ENCODE measurements at regions not wholly inside any gene's neighbourhood (a gene's known extent, or its start where the extent isn't known, plus 50 kb on each side); places are given as distances from the start of the nearest gene placed in this dataset.

DNA sequence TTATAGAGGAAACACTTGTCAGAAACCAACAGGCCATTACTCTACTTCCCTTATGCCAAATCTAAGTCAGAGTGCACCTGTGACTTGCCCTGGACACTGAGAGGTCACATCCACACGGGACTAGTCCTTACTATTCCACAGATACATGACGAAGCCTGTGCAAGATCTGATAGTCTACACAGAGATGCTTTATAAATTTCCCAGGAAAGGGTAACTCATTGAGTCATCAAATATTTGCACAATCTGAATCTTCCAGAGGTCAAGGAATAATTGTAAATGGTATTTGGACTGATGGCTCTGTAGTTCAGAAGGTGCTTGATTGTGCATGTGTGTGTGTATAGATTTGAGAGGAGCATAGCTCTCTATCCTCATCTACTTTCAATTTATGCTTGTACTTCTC lies 55.2 kb upstream of the JAK2 start:
- H3K4me2 ChIP-seq (ENCODE audit: low read length) = no peak overlapping the region
- no peak for ATAC-seq
- POLR2A ChIA-PET = no interaction called here
- H3K4me1 ChIP-seq (ENCODE audit: control insufficient read depth in 1 of 2, insufficient read depth in 2 of 2, low read length in 2 of 2) = no peaks in the 10 kb centered on the region
- H3K27me3 ChIP-seq (ENCODE audit: insufficient read depth, low read length) = no peaks in the 10 kb centered on the region
- H3K9me2 ChIP-seq (ENCODE audit: insufficient read depth) = no peaks in the 10 kb centered on the region
- no peak overlapping the region for H2AFZ ChIP-seq (ENCODE audit: low read depth, low read length, poor library complexity, severe bottlenecking)
- H3K9me3 ChIP-seq (ENCODE audit: control insufficient read depth in 1 of 2, insufficient read depth in 1 of 2, low read depth in 1 of 2, low read length in 2 of 2) = no peaks in the 10 kb centered on the region
- no peak overlapping the region for H3K4me3 ChIP-seq (replicated peaks in 1 of 2; ENCODE audit: low read depth in 1 of 2, low read length in 2 of 2)
- RAD21 ChIA-PET (ENCODE audit: low non-redundant PET in 1 of 2, low total read pairs in 2 of 2, uncharacterized antibody in 2 of 2, unreplicated experiment in 2 of 2) = no interaction called here
- no peaks in the 10 kb centered on the region for H4K20me1 ChIP-seq (ENCODE audit: insufficient read depth)
- H3K27ac ChIP-seq (ENCODE audit: low read depth, low read length) = no peak overlapping the region
- no TSS peak for BruUV-seq (replicated peaks)
- TF ChIP-seq, protein P1, sequence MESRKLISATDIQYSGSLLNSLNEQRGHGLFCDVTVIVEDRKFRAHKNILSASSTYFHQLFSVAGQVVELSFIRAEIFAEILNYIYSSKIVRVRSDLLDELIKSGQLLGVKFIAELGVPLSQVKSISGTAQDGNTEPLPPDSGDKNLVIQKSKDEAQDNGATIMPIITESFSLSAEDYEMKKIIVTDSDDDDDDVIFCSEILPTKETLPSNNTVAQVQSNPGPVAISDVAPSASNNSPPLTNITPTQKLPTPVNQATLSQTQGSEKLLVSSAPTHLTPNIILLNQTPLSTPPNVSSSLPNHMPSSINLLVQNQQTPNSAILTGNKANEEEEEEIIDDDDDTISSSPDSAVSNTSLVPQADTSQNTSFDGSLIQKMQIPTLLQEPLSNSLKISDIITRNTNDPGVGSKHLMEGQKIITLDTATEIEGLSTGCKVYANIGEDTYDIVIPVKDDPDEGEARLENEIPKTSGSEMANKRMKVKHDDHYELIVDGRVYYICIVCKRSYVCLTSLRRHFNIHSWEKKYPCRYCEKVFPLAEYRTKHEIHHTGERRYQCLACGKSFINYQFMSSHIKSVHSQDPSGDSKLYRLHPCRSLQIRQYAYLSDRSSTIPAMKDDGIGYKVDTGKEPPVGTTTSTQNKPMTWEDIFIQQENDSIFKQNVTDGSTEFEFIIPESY (IDR thresholded peaks at IDR 0.05; ENCODE audit: extremely low read depth, insufficient replicate concordance, low read length) = no peak
- TF ChIP-seq ELF1 (IDR thresholded peaks at IDR 0.05; ENCODE audit: borderline replicate concordance, low read depth) = no peak
- TF ChIP-seq ZNF274 (IDR thresholded peaks at IDR 0.05; ENCODE audit: low read depth, low read length) = no peak
- no peak for TF ChIP-seq CBX3 (IDR thresholded peaks at IDR 0.05; ENCODE audit: low read depth)
- TF ChIP-seq YY1 (IDR thresholded peaks at IDR 0.05; ENCODE audit: extremely low read depth, insufficient replicate concordance, low read depth, low read length) = no peak
- TF ChIP-seq TCF7L2 (IDR thresholded peaks at IDR 0.05; ENCODE audit: borderline replicate concordance, extremely low read depth, insufficient read depth, insufficient read length) = no peak
- TF ChIP-seq MAX (IDR thresholded peaks at IDR 0.05) = no peak
- no peak for TF ChIP-seq FOSL1 (IDR thresholded peaks at IDR 0.05; ENCODE audit: low read depth)
- no peak for TF ChIP-seq EZH2phosphoT487 (IDR thresholded peaks at IDR 0.05; ENCODE audit: borderline replicate concordance)
- no peak for TF ChIP-seq SRF (IDR thresholded peaks at IDR 0.05; ENCODE audit: low read depth)
- TF ChIP-seq EGR1 (IDR thresholded peaks at IDR 0.05; ENCODE audit: low read depth) = no peak
- TF ChIP-seq RAD21 (IDR thresholded peaks at IDR 0.05; ENCODE audit: low read depth) = no peak
- no peak for TF ChIP-seq ATF3 (IDR thresholded peaks at IDR 0.05)
- no peak for TF ChIP-seq JUND (IDR thresholded peaks at IDR 0.05)
- no peak for TF ChIP-seq POLR2A (IDR thresholded peaks at IDR 0.05; ENCODE audit: borderline replicate concordance, extremely low read depth, insufficient read depth, insufficient read length)
- TF ChIP-seq ZFX (IDR thresholded peaks at IDR 0.05) = no peak
- no peak for TF ChIP-seq EZH2 (IDR thresholded peaks at IDR 0.05)
- TF ChIP-seq REST (IDR thresholded peaks at IDR 0.05; ENCODE audit: low read depth) = no peak
- TF ChIP-seq SIN3A (IDR thresholded peaks at IDR 0.05; ENCODE audit: low read depth) = no peak
- no peak for TF ChIP-seq SP1 (IDR thresholded peaks at IDR 0.05; ENCODE audit: low read depth)
- intact Hi-C loops (cut with micrococcal nuclease) = no loop called here
- CTCF ChIA-PET = no interaction called here
- H3K79me2 ChIP-seq (ENCODE audit: insufficient read depth, low read length) = no peaks in the 10 kb centered on the region
- no peak overlapping the region for H3K9ac ChIP-seq (ENCODE audit: low read length)
- H3K36me3 ChIP-seq (ENCODE audit: control insufficient read depth in 1 of 2, insufficient read depth in 2 of 2, low read length in 2 of 2) = no peaks in the 10 kb centered on the region
- no peak for DNase-seq (ENCODE audit: low read depth, low spot score)
